Epithelial cell of proximal tubule (primary cell): ENCODE measurements at regions not wholly inside any gene's neighbourhood (a gene's known extent, or its start where the extent isn't known, plus 50 kb on each side); places are given as distances from the start of the nearest gene placed in this dataset.

Experiments used
- DNase-seq: peaks from one replicate; pipeline ENCODE4 v3.0.0-alpha.2; 2011; ENCODE audit warnings: low read depth
- H3K4me3 ChIP-seq: 2 replicates; pipeline ENCODE4 v1.5.1; 2011; ENCODE audit warnings: low read depth, mild to moderate bottlenecking, low read length
- TF ChIP-seq, protein P1 (sequence below): conservative IDR thresholded peaks from 2 replicates; pipeline ENCODE4 v1.5.1; 2012; ENCODE audit warnings: low read depth, mild to moderate bottlenecking, low read length

GRCh38 chr15:66844041-66844746 is 142.2 kb downstream of the SMAD6 start:
- H3K4me3 ChIP-seq, result no peak overlapping the region
- no peak for DNase-seq
- TF ChIP-seq, protein P1, sequence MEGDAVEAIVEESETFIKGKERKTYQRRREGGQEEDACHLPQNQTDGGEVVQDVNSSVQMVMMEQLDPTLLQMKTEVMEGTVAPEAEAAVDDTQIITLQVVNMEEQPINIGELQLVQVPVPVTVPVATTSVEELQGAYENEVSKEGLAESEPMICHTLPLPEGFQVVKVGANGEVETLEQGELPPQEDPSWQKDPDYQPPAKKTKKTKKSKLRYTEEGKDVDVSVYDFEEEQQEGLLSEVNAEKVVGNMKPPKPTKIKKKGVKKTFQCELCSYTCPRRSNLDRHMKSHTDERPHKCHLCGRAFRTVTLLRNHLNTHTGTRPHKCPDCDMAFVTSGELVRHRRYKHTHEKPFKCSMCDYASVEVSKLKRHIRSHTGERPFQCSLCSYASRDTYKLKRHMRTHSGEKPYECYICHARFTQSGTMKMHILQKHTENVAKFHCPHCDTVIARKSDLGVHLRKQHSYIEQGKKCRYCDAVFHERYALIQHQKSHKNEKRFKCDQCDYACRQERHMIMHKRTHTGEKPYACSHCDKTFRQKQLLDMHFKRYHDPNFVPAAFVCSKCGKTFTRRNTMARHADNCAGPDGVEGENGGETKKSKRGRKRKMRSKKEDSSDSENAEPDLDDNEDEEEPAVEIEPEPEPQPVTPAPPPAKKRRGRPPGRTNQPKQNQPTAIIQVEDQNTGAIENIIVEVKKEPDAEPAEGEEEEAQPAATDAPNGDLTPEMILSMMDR, result no peak

DNA sequence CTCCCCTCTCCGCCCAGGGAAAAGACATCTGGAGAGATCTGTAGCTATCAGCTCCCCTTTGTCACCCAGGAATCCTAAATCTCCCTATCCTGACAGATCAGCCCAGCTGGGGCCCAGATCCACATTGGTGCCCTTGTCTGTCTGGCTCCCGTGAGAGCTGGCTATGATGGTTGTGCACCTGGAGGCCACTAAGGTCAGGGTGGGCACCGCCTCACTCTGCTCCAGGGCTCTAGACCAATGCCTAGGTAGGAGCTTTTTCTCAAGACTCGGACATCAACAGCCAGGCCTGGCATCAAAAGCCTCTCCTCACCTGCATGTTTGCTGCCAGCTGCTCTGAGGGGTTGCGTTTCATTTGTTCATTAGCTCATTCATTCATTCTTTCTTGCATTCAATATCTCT is 142.7 kb downstream of the SMAD6 start:
- no peak overlapping the region for H3K4me3 ChIP-seq
- TF ChIP-seq, protein P1, result no peak
- no peak for DNase-seq

- H3K4me3 ChIP-seq, result no peak overlapping the region
- DNase-seq, result no peak
- TF ChIP-seq, protein P1, result no peak
Measured at GRCh38 chr15:66845266-66845785, 143.3 kb downstream of the SMAD6 start.

- DNase-seq, result no peak
- H3K4me3 ChIP-seq, result no peak overlapping the region
- TF ChIP-seq, protein P1, result no peak
Measured at GRCh38 chr15:66846031-66846430, 144.0 kb downstream of the SMAD6 start.

- no peak for DNase-seq
- no peak overlapping the region for H3K4me3 ChIP-seq
- TF ChIP-seq, protein P1, result no peak
Measured at GRCh38 chr15:66846811-66847210, 144.8 kb downstream of the SMAD6 start.

DNA sequence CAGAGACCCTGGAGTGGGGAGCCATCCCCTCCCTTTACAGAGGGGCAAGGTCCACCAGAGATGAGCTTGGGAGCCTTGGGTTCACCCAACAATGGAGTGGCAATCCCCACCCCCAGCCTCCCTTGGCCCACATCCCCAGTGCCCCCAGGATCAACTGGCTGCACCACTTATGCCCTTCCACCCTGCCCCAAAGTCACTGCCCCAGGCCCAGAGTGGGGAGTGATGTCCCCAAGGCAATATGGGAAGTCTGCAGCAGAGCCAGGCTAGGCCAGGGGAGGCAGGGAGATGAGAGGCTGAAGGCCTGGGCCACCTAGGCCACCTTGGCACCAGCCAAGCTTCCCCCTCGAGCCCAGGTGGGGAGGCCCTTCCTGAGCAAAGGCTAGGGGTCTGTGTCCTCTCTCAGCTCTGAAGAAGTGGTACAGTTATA is 145.5 kb downstream of the SMAD6 start:
- TF ChIP-seq, protein P1, result no peak
- H3K4me3 ChIP-seq, result no peak overlapping the region
- DNase-seq, result no peak

GRCh38 chr15:66848116-66848515 is 146.1 kb downstream of the SMAD6 start:
- no peak overlapping the region for H3K4me3 ChIP-seq
- DNase-seq, result no peak
- TF ChIP-seq, protein P1, result no peak
